ENCODE measurements at regions not wholly inside any gene's neighbourhood (a gene's known extent, or its start where the extent isn't known, plus 50 kb on each side); places are given as distances from the start of the nearest gene placed in this dataset.

DNA sequence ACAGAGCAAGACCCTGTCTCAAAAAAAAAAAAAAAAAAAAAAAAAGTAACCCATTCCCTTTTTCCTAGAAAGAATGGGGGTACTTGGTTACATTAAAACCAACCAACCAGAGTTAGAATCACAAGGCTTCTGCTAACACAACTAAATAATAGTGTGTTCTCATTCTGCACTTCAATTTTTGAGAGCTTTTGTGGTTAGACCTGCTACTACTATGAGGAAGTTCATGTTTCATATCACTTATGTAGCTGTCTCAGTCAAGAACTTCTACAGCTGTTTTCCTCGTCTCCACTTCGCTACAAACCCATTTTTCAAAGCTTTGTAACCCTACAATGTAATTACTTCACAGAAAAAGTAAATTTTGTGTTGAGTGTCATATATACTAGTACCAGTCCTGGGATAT lies 58.3 kb downstream of the PDHA2 start:
- no peak for TF ChIP-seq ZFX (IDR thresholded peaks at IDR 0.05)
- no peak for TF ChIP-seq CTCF (conservative IDR thresholded peaks at IDR 0.05)
- no peak overlapping the region for H3K27ac ChIP-seq

DNA sequence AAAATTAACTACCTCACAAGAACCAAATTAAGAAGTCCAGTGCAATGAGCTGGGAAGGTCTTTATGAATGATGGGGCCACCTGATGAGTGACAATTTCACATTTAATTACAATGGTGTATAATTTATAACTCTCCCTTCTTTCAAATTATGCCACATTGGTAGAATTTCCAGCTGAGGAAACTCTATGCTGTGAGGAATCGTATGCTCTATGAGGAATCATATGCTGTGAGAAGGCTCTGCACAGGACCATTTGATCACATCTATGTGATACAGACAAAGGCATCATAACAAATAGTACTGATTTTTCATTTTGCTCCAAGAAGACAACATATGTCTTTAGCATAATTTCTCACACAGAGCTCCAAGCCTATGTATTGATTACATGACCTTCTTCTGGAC lies 69.3 kb downstream of the PDHA2 start:
- H3K27ac ChIP-seq = no peak overlapping the region
- no peak for TF ChIP-seq CTCF (conservative IDR thresholded peaks at IDR 0.05)
- TF ChIP-seq ZFX (IDR thresholded peaks at IDR 0.05) = no peak

GRCh38 chr4:95910749-95911148 lies 70.9 kb downstream of the PDHA2 start:
- TF ChIP-seq CTCF (conservative IDR thresholded peaks at IDR 0.05) (no peak), ZFX (IDR thresholded peaks at IDR 0.05) (no peak)
- H3K27ac ChIP-seq = no peak overlapping the region

- TF ChIP-seq CTCF (conservative IDR thresholded peaks at IDR 0.05) (no peak), ZFX (IDR thresholded peaks at IDR 0.05) (no peak)
- H3K27ac ChIP-seq = no peak overlapping the region
Observed at GRCh38 chr4:95921470-95921869, 81.6 kb downstream of the PDHA2 start.

- no peak for TF ChIP-seq CTCF (conservative IDR thresholded peaks at IDR 0.05)
- no peak for TF ChIP-seq ZFX (IDR thresholded peaks at IDR 0.05)
- no peak overlapping the region for H3K27ac ChIP-seq
Observed at GRCh38 chr4:95929448-95930064, 89.7 kb downstream of the PDHA2 start.

GRCh38 chr4:95939141-95939540 lies 99.2 kb downstream of the PDHA2 start:
- TF ChIP-seq ZFX (IDR thresholded peaks at IDR 0.05) (no peak), CTCF (conservative IDR thresholded peaks at IDR 0.05) (no peak)
- H3K27ac ChIP-seq = no peak overlapping the region

DNA sequence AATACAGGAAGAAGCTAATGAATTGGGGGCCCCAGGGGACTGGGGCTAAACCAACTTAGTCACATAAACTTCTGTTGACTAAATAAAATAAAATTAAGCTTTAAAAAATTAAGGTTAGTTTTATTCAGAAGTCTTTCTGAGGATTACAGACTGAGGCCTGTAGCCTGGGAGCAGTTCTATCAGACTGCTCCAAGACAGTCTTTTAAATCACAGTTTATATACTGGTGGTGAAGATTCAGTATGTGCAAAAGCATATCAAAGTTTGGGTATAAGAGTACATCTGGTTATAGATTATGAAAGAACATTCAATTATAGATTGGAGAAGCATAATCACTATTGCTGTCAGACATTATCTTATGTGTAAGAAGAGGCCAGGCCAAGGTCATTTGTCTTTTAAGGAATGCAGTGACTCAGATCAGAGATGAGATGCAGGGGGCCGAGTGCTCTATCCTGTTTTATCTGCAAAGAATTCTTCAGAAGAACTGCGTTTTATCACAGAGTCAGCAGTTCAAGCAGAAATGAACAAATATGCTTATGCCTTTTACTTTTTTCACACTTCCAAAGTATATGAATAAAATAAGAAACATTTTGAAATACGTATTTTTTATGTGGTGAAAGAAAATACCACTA lies 109.4 kb downstream of the PDHA2 start:
- TF ChIP-seq CTCF (conservative IDR thresholded peaks at IDR 0.05) (no peak), ZFX (IDR thresholded peaks at IDR 0.05) (no peak)
- no peak overlapping the region for H3K27ac ChIP-seq
